ENCODE measurements at regions not wholly inside any gene's neighbourhood (a gene's known extent, or its start where the extent isn't known, plus 50 kb on each side); places are given as distances from the start of the nearest gene placed in this dataset.

DNA sequence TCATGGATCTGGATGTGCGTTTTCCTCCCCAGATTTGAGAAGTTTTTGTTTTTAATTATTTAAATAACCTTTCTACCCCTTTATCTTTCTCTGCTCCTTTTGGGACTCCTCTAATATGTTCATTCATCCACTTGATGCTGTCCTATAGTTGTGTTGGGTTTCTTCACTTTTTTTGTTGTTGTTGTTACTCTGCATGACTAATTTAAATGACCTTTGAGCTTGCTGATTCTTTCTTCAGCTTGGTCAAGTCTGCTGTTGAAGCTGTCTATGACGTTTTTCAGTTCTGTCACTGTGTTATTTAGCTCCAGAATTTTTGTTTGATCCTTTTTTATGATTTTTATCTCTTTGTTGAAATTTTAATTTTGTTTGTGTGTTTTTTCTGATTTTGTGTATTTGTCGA is 463.6 kb upstream of the ALCAM start:
- TF ChIP-seq, protein P1, sequence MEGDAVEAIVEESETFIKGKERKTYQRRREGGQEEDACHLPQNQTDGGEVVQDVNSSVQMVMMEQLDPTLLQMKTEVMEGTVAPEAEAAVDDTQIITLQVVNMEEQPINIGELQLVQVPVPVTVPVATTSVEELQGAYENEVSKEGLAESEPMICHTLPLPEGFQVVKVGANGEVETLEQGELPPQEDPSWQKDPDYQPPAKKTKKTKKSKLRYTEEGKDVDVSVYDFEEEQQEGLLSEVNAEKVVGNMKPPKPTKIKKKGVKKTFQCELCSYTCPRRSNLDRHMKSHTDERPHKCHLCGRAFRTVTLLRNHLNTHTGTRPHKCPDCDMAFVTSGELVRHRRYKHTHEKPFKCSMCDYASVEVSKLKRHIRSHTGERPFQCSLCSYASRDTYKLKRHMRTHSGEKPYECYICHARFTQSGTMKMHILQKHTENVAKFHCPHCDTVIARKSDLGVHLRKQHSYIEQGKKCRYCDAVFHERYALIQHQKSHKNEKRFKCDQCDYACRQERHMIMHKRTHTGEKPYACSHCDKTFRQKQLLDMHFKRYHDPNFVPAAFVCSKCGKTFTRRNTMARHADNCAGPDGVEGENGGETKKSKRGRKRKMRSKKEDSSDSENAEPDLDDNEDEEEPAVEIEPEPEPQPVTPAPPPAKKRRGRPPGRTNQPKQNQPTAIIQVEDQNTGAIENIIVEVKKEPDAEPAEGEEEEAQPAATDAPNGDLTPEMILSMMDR (IDR thresholded peaks at IDR 0.05) = no peak
- TF ChIP-seq POLR2A (IDR thresholded peaks at IDR 0.05) = no peak
- Histone ChIP-seq H3K9me3 (replicated peaks in 1 of 3) (peaks cover 0 to 8% (median 0%) of the 10 kb centered on the region in 3 donors), H3K4me3 (no peak overlapping the region), H3K27ac (no peak overlapping the region), H3K36me3 (replicated peaks in 1 of 2) (no peaks in the 10 kb centered on the region), H3K4me1 (replicated peaks in 1 of 2) (no peaks in the 10 kb centered on the region), H3K27me3 (no peaks in the 10 kb centered on the region)
- no peak for DNase-seq
- WGBS, 4 donors = 54 to 63% (median 58%) methylated on average over 3 of the region's 3 CpGs
- intact Hi-C loops (cut with DNase I) = no loop called here

DNA sequence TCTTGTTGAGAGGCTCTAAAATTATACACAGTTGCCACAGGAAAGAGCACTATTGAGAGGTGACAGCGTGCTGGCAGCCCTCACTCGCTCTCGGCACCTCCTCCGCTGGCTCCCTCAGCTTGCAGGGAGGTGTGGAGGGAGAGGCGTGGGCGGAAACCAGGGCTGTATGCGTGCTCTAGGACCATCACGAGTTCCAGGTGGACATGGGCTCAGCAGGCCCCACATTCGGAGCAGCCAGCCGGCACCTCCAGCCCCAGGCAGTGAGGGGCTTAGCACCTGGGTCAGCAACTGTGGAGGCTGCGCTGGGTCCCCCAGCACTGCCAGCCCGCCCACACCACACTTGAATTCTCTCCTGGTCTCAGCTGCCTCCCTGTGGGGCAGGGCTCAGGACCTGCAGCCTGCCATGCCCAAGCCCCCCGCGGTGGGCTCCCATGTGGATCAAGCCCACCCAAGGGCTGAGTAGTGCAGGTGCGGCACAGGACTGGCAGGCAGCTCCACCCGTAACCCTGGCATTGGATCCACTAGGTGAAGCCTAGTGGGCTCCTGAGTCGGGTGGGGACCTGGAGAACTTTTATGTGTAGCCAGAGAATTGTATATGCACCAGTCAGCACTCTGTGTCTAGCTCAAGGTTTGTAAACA is 460.6 kb upstream of the ALCAM start:
- intact Hi-C loops (cut with DNase I) = no loop called here
- no peak for DNase-seq
- H3K4me1 ChIP-seq (replicated peaks in 1 of 2) = no peaks in the 10 kb centered on the region
- no peak overlapping the region for H3K4me3 ChIP-seq
- peaks cover 0 to 8% (median 0%) of the 10 kb centered on the region in 3 donors for H3K9me3 ChIP-seq (replicated peaks in 1 of 3)
- no peak overlapping the region for H3K27ac ChIP-seq
- no peaks in the 10 kb centered on the region for H3K36me3 ChIP-seq (replicated peaks in 1 of 2)
- WGBS, 4 donors = 92 to 100% (median 95%) methylated on average over 1 to 17 of the region's 17 CpGs
- H3K27me3 ChIP-seq = no peaks in the 10 kb centered on the region
- no peak for TF ChIP-seq POLR2A (IDR thresholded peaks at IDR 0.05)
- TF ChIP-seq, protein P1 (IDR thresholded peaks at IDR 0.05) = no peak

DNA sequence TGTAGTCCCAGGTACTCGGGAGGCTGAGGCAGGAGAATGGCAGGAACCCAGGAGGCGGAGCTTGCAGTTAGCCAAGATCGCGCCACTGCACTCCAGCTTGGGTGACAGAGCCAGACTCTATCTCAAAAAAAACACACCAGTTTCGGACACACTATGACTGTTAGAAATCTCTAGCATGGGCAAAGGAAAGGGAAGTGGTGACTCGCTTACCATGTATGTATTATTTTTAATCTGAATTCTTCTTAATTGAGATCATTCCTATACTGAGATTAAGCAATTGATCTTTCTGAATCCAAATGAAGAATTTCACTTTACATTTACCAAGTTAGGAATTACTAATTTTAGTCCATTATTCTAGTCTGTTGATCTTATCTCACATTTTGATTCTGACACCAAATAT is 459.2 kb upstream of the ALCAM start:
- Histone ChIP-seq H3K4me1 (replicated peaks in 1 of 2) (no peaks in the 10 kb centered on the region), H3K27ac (no peak overlapping the region), H3K27me3 (no peaks in the 10 kb centered on the region), H3K4me3 (no peak overlapping the region), H3K36me3 (replicated peaks in 1 of 2) (no peaks in the 10 kb centered on the region), H3K9me3 (replicated peaks in 1 of 3) (peaks cover 0 to 4% (median 0%) of the 10 kb centered on the region in 3 donors)
- intact Hi-C loops (cut with DNase I) = no loop called here
- 74 to 94% (median 87%) methylated on average over 6 of the region's 6 CpGs for WGBS, 4 donors
- no peak for DNase-seq
- TF ChIP-seq POLR2A (IDR thresholded peaks at IDR 0.05) = no peak
- TF ChIP-seq, protein P1 (IDR thresholded peaks at IDR 0.05) = no peak

DNA sequence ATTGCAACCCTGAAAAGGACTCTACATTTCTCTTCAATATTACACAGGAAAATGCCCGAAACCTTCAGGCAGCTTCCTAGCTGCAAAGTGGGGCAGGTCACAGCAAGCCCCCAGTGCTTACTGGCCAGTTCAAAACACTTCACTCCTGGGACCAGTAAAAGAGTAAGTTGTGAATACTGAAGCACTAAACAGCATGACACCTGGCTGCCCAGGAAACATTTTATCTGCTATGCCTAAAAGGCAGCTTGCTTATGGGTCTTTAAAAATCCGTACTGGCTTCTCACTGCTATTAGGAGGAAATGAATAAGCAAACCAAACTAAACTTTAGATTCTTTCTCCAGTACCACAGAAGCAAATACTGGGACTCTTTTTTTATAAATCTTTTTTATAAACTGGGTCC is 457.9 kb upstream of the ALCAM start:
- Histone ChIP-seq H3K4me1 (replicated peaks in 1 of 2) (no peaks in the 10 kb centered on the region), H3K9me3 (replicated peaks in 1 of 3) (no peaks in the 10 kb centered on the region), H3K36me3 (replicated peaks in 1 of 2) (no peaks in the 10 kb centered on the region), H3K27me3 (no peaks in the 10 kb centered on the region), H3K4me3 (no peak overlapping the region), H3K27ac (no peak overlapping the region)
- 51 to 61% (median 53%) methylated on average over 2 of the region's 2 CpGs for WGBS, 4 donors
- TF ChIP-seq, protein P1 (IDR thresholded peaks at IDR 0.05) = no peak
- no peak for DNase-seq
- intact Hi-C loops (cut with DNase I) = no loop called here
